ENCODE measurements at regions not wholly inside any gene's neighbourhood (a gene's known extent, or its start where the extent isn't known, plus 50 kb on each side); places are given as distances from the start of the nearest gene placed in this dataset.

DNA sequence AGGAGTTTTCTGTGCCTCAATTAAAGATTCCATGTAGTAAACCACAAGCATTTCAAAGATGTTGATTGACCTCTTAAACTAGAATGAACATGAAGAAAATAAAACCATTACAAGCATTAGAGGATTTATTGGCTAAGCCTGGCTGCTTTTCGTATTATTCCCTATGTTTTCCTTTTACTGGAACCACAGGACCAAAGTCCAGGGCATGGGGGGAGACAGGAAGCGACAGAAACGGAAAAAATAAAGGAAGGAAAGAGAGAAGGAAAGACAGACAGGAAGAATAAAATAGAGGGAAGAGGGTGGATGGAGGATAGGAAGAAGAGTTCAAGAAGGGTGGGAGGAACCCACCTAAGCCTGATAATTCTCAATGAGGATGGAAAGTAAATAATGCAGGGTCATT lies 169.9 kb downstream of the SHQ1 start:
- Histone ChIP-seq H3K27me3 (ENCODE audit: low read depth, low read length) (no peaks in the 10 kb centered on the region), H3K4me1 (ENCODE audit: control insufficient read depth in 1 of 2, insufficient read depth in 2 of 2, low read length in 2 of 2) (no peaks in the 10 kb centered on the region)

GRCh38 chr3:72675243-72675642 lies 173.0 kb downstream of the SHQ1 start:
- no peaks in the 10 kb centered on the region for H3K36me3 ChIP-seq (ENCODE audit: control insufficient read depth in 1 of 2, insufficient read depth in 2 of 2, low read length in 2 of 2)
- no peaks in the 10 kb centered on the region for H3K9me3 ChIP-seq (ENCODE audit: control insufficient read depth in 1 of 2, low read length in 2 of 2)
- H3K4me3 ChIP-seq (ENCODE audit: low read depth in 1 of 2, low read length in 2 of 2) = no peak overlapping the region
- no peaks in the 10 kb centered on the region for H3K27me3 ChIP-seq (ENCODE audit: low read depth, low read length)
- no peaks in the 10 kb centered on the region for H3K4me1 ChIP-seq (ENCODE audit: control insufficient read depth in 1 of 2, insufficient read depth in 2 of 2, low read length in 2 of 2)
- no peak overlapping the region for H3K27ac ChIP-seq (ENCODE audit: low read length)

More for the DNA sequence above, 169.9 kb downstream of the SHQ1 start:
- Histone ChIP-seq H3K4me3 (ENCODE audit: low read depth in 1 of 2, low read length in 2 of 2) (no peak overlapping the region), H3K36me3 (ENCODE audit: control insufficient read depth in 1 of 2, insufficient read depth in 2 of 2, low read length in 2 of 2) (no peaks in the 10 kb centered on the region), H3K9me3 (ENCODE audit: control insufficient read depth in 1 of 2, low read length in 2 of 2) (no peaks in the 10 kb centered on the region), H3K27ac (ENCODE audit: low read length) (no peak overlapping the region)

GRCh38 chr3:72673011-72673771 lies 175.1 kb downstream of the SHQ1 start:
- Histone ChIP-seq H3K36me3 (ENCODE audit: control insufficient read depth in 1 of 2, insufficient read depth in 2 of 2, low read length in 2 of 2) (no peaks in the 10 kb centered on the region), H3K27me3 (ENCODE audit: low read depth, low read length) (no peaks in the 10 kb centered on the region), H3K4me3 (ENCODE audit: low read depth in 1 of 2, low read length in 2 of 2) (no peak overlapping the region), H3K4me1 (ENCODE audit: control insufficient read depth in 1 of 2, insufficient read depth in 2 of 2, low read length in 2 of 2) (no peaks in the 10 kb centered on the region), H3K27ac (ENCODE audit: low read length) (no peak overlapping the region), H3K9me3 (ENCODE audit: control insufficient read depth in 1 of 2, low read length in 2 of 2) (no peaks in the 10 kb centered on the region)

- Histone ChIP-seq H3K9me3 (ENCODE audit: control insufficient read depth in 1 of 2, low read length in 2 of 2) (no peaks in the 10 kb centered on the region), H3K27ac (ENCODE audit: low read length) (no peak overlapping the region), H3K4me1 (ENCODE audit: control insufficient read depth in 1 of 2, insufficient read depth in 2 of 2, low read length in 2 of 2) (no peaks in the 10 kb centered on the region), H3K27me3 (ENCODE audit: low read depth, low read length) (no peaks in the 10 kb centered on the region), H3K36me3 (ENCODE audit: control insufficient read depth in 1 of 2, insufficient read depth in 2 of 2, low read length in 2 of 2) (no peaks in the 10 kb centered on the region), H3K4me3 (ENCODE audit: low read depth in 1 of 2, low read length in 2 of 2) (no peak overlapping the region)
Observed at GRCh38 chr3:72669224-72669623, 179.0 kb downstream of the SHQ1 start.

DNA sequence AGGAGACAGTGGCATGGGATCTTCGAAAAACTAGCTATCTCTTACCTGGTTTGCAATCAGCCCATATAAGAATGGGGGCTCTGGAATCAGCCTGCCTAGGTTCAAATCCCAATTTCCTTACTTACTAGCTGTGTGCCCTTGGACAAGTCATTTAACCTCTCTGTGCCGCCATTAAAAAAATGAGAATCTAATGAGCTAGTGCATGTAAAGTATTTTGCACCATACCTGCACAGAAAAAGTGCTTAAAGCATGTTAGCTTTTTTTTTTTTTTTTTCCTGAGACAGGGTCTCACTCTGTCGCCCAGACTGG lies 181.8 kb downstream of the SHQ1 start:
- H3K4me3 ChIP-seq (ENCODE audit: low read depth in 1 of 2, low read length in 2 of 2) = no peak overlapping the region
- no peaks in the 10 kb centered on the region for H3K36me3 ChIP-seq (ENCODE audit: control insufficient read depth in 1 of 2, insufficient read depth in 2 of 2, low read length in 2 of 2)
- H3K4me1 ChIP-seq (ENCODE audit: control insufficient read depth in 1 of 2, insufficient read depth in 2 of 2, low read length in 2 of 2) = no peaks in the 10 kb centered on the region
- no peak overlapping the region for H3K27ac ChIP-seq (ENCODE audit: low read length)
- no peaks in the 10 kb centered on the region for H3K9me3 ChIP-seq (ENCODE audit: control insufficient read depth in 1 of 2, low read length in 2 of 2)
- H3K27me3 ChIP-seq (ENCODE audit: low read depth, low read length) = no peaks in the 10 kb centered on the region

GRCh38 chr3:72665701-72666446 lies 182.4 kb downstream of the SHQ1 start:
- Histone ChIP-seq H3K36me3 (ENCODE audit: control insufficient read depth in 1 of 2, insufficient read depth in 2 of 2, low read length in 2 of 2) (no peaks in the 10 kb centered on the region), H3K27me3 (ENCODE audit: low read depth, low read length) (no peaks in the 10 kb centered on the region), H3K4me1 (ENCODE audit: control insufficient read depth in 1 of 2, insufficient read depth in 2 of 2, low read length in 2 of 2) (no peaks in the 10 kb centered on the region), H3K9me3 (ENCODE audit: control insufficient read depth in 1 of 2, low read length in 2 of 2) (no peaks in the 10 kb centered on the region), H3K27ac (ENCODE audit: low read length) (no peak overlapping the region), H3K4me3 (ENCODE audit: low read depth in 1 of 2, low read length in 2 of 2) (no peak overlapping the region)

GRCh38 chr3:72665103-72665502 lies 183.1 kb downstream of the SHQ1 start:
- Histone ChIP-seq H3K27ac (ENCODE audit: low read length) (no peak overlapping the region), H3K4me1 (ENCODE audit: control insufficient read depth in 1 of 2, insufficient read depth in 2 of 2, low read length in 2 of 2) (no peaks in the 10 kb centered on the region), H3K4me3 (ENCODE audit: low read depth in 1 of 2, low read length in 2 of 2) (no peak overlapping the region), H3K27me3 (ENCODE audit: low read depth, low read length) (no peaks in the 10 kb centered on the region), H3K9me3 (ENCODE audit: control insufficient read depth in 1 of 2, low read length in 2 of 2) (no peaks in the 10 kb centered on the region), H3K36me3 (ENCODE audit: control insufficient read depth in 1 of 2, insufficient read depth in 2 of 2, low read length in 2 of 2) (no peaks in the 10 kb centered on the region)

- Histone ChIP-seq H3K9me3 (ENCODE audit: control insufficient read depth in 1 of 2, low read length in 2 of 2) (no peaks in the 10 kb centered on the region), H3K36me3 (ENCODE audit: control insufficient read depth in 1 of 2, insufficient read depth in 2 of 2, low read length in 2 of 2) (no peaks in the 10 kb centered on the region), H3K4me3 (ENCODE audit: low read depth in 1 of 2, low read length in 2 of 2) (no peak overlapping the region), H3K27me3 (ENCODE audit: low read depth, low read length) (no peaks in the 10 kb centered on the region), H3K4me1 (ENCODE audit: control insufficient read depth in 1 of 2, insufficient read depth in 2 of 2, low read length in 2 of 2) (no peaks in the 10 kb centered on the region), H3K27ac (ENCODE audit: low read length) (no peak overlapping the region)
Observed at GRCh38 chr3:72664184-72664975, 183.9 kb downstream of the SHQ1 start.

DNA sequence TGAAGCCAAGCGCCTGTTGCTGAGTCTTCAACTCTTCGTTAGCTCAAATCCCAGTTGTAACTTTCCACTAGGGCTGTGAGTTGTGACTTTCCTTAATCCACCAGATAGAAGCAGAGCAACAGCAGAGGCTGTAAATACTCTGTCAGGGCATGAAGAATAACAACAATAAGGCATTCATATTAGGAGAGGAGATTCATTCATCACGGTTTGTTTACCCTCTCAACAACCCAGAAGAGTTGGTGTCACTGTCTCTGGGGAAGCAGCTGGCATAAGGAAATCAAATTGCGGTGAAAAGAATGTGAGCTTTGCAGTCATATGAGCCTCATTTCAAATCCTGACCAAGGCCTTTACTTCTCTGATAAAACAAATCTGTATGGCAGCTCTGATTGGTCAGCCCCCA lies 184.8 kb downstream of the SHQ1 start:
- Histone ChIP-seq H3K4me1 (ENCODE audit: control insufficient read depth in 1 of 2, insufficient read depth in 2 of 2, low read length in 2 of 2) (no peaks in the 10 kb centered on the region), H3K4me3 (ENCODE audit: low read depth in 1 of 2, low read length in 2 of 2) (no peak overlapping the region), H3K9me3 (ENCODE audit: control insufficient read depth in 1 of 2, low read length in 2 of 2) (no peaks in the 10 kb centered on the region), H3K36me3 (ENCODE audit: control insufficient read depth in 1 of 2, insufficient read depth in 2 of 2, low read length in 2 of 2) (no peaks in the 10 kb centered on the region), H3K27ac (ENCODE audit: low read length) (no peak overlapping the region), H3K27me3 (ENCODE audit: low read depth, low read length) (no peaks in the 10 kb centered on the region)

DNA sequence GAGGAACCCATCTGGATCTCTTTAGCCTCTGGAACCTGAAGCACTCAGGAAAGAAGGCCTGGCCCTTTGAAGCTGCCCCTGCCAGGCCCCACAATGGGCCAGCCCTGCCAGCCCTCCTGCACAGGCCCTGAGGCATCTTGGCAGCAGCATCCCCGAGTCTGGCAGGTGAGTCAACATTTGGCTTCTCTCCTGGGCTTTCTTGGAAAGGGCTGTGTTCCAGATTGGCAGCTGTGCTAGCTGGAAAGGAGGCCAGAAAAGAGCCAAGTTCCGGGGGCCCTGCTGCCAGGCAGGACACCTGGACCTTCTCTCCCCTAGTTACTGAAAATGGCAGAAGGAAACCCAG lies 187.2 kb downstream of the SHQ1 start:
- no peak overlapping the region for H3K4me3 ChIP-seq (ENCODE audit: low read depth in 1 of 2, low read length in 2 of 2)
- H3K27ac ChIP-seq (ENCODE audit: low read length) = no peak overlapping the region
- H3K4me1 ChIP-seq (ENCODE audit: control insufficient read depth in 1 of 2, insufficient read depth in 2 of 2, low read length in 2 of 2) = no peaks in the 10 kb centered on the region
- H3K27me3 ChIP-seq (ENCODE audit: low read depth, low read length) = no peaks in the 10 kb centered on the region
- H3K36me3 ChIP-seq (ENCODE audit: control insufficient read depth in 1 of 2, insufficient read depth in 2 of 2, low read length in 2 of 2) = no peaks in the 10 kb centered on the region
- H3K9me3 ChIP-seq (ENCODE audit: control insufficient read depth in 1 of 2, low read length in 2 of 2) = no peaks in the 10 kb centered on the region

GRCh38 chr3:72660270-72661114 lies 187.8 kb downstream of the SHQ1 start:
- Histone ChIP-seq H3K4me3 (ENCODE audit: low read depth in 1 of 2, low read length in 2 of 2) (no peak overlapping the region), H3K4me1 (ENCODE audit: control insufficient read depth in 1 of 2, insufficient read depth in 2 of 2, low read length in 2 of 2) (no peaks in the 10 kb centered on the region), H3K27me3 (ENCODE audit: low read depth, low read length) (no peaks in the 10 kb centered on the region), H3K27ac (ENCODE audit: low read length) (no peak overlapping the region), H3K9me3 (ENCODE audit: control insufficient read depth in 1 of 2, low read length in 2 of 2) (no peaks in the 10 kb centered on the region), H3K36me3 (ENCODE audit: control insufficient read depth in 1 of 2, insufficient read depth in 2 of 2, low read length in 2 of 2) (no peaks in the 10 kb centered on the region)
